OCI-LY7 (cell line): ENCODE measurements at regions not wholly inside any gene's neighbourhood (a gene's known extent, or its start where the extent isn't known, plus 50 kb on each side); places are given as distances from the start of the nearest gene placed in this dataset.

ENCODE experiments used
- EZH2phosphoT487 ChIP-seq: fragments of 200-600 bp; sonication (generic); IDR thresholded peaks from 2 replicates; pipeline ENCODE4 v1.6.1; 2018; ENCODE audit warnings: low read depth, borderline replicate concordance, mild to moderate bottlenecking, mixed run types, antibody characterized with exemption, low read length, moderate library complexity, mixed read lengths
- TF ChIP-seq, protein P1 (sequence below): fragments of 200-600 bp; sonication (generic); conservative IDR thresholded peaks from 2 replicates; pipeline ENCODE4 v1.5.1; 2014; ENCODE audit warnings: mild to moderate bottlenecking, antibody characterized with exemption, low read length, moderate library complexity, mixed read lengths

DNA sequence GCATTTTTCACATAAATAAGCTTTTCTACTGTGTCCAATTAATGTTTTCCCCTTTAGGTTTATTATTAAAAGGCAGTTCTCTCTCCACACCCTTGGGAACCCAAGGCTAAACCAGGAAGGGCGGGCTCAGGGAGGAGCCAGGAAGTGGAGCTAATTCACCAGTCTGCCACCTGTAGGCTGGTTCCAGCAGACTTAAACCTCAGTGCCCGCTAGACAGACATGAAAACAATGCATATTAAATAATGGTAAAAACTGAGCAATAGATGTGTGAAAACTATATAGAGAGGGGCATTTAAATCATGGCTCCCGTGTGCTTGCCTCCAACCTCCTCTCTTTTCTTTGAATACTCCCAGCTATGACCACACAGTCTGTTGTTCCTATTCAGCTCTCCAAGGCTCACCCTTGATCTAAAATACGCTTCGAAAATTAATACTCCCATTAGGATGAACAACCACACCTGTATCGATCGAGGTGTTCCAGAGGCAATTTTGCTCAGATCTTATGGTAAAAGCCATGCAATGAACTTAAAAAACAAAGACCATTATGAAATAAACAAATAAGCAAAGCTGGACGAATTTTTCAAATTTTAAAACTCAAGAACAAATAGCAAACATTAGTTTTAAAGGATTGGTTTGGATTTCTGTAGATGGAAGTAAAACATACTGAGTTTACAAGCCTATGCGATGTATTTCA is 253.3 kb downstream of the TJP1 start:
- TF ChIP-seq, protein P1, sequence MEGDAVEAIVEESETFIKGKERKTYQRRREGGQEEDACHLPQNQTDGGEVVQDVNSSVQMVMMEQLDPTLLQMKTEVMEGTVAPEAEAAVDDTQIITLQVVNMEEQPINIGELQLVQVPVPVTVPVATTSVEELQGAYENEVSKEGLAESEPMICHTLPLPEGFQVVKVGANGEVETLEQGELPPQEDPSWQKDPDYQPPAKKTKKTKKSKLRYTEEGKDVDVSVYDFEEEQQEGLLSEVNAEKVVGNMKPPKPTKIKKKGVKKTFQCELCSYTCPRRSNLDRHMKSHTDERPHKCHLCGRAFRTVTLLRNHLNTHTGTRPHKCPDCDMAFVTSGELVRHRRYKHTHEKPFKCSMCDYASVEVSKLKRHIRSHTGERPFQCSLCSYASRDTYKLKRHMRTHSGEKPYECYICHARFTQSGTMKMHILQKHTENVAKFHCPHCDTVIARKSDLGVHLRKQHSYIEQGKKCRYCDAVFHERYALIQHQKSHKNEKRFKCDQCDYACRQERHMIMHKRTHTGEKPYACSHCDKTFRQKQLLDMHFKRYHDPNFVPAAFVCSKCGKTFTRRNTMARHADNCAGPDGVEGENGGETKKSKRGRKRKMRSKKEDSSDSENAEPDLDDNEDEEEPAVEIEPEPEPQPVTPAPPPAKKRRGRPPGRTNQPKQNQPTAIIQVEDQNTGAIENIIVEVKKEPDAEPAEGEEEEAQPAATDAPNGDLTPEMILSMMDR: peak; percentile 46; the same call in 1 of the 2 replicates
- TF ChIP-seq EZH2phosphoT487: no peak
